HG03460 (cell line): ENCODE measurements at regions not wholly inside any gene's neighbourhood (a gene's known extent, or its start where the extent isn't known, plus 50 kb on each side); places are given as distances from the start of the nearest gene placed in this dataset.
"Not testable (repeated sequence)": the region's sequence is repeated elsewhere in the genome, so short reads cannot be mapped to it uniquely, and the experiment has no call there.

Source experiments
- ATAC-seq: cut with Tn5 transposase; IDR thresholded peaks from one replicate; pipeline ENCODE4 v1.9.1; 2021; ENCODE audit not compliant: unreplicated experiment

DNA sequence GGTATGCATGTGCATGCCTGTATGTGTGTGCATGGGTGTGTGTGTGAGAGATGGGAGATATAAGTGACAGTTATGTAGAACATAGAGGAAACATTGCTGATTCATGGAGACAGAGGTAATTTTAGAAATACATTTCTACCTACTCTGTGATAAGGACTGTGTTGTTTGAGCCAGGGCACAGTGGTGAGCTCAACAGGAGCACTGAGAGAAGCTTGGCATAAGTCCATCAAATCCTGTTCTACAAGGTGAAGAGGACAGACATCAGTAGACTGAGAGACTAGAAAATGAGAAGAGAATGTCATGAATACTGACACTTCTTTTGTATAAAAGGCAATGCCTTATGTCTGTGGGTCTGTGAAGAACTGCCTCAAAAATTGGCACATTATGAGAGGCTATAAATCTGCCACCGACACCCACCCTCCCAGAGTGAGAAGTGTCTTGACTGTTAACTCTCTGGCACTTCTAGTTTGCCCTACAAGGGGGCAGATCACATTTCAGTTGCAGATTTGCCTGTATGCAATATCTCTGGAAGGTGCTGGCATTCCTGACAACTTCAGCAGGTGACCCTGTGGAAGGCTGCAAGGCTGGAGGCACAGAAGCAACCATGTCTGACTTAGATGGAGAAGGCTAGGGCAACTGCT lies 962.3 kb upstream of the NRXN1 start:
- ATAC-seq, result no peak

GRCh38 chr2:51990684-51991083 lies 958.8 kb upstream of the NRXN1 start:
- ATAC-seq, result no peak

DNA sequence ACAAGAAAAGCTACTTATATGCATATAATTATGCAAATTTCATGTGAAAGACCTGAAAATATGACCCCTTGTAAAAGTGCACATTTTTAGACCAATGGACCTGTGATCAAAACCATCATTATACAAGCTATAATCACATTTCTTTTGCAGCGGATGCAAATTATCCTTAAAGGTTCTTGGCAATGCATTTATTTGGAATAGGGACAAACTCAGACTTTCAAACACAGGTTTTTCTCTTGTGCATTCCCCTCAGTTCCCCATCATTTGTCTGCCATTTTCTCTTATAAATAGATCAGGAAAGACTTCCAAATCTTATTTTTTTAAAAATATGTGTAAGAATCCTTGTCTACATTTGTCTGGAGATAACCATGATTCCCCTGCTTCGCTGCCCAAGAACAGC lies 954.2 kb upstream of the NRXN1 start:
- ATAC-seq, result no peak

GRCh38 chr2:51981783-51982182 lies 949.9 kb upstream of the NRXN1 start:
- ATAC-seq, result no peak

DNA sequence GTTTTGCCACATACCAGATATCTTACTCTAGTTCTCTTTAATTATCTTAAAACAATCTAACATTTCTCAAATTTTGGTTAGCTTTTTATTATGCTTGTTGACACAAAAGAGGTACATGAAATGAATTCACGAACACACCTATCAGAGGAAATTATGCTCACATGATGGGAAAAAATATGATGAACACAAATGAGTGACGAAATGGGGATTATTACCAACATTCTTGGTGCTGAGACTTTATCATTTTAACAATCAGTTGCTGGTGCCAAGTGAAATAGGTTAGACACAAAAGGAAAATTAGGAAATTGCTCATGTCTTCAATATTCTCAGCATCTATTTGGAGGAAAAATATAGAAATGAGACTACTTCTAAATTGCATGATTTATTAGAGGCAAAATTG lies 944.7 kb upstream of the NRXN1 start:
- no peak for ATAC-seq

GRCh38 chr2:51971136-51971535 lies 939.2 kb upstream of the NRXN1 start:
- no peak for ATAC-seq

GRCh38 chr2:51969347-51969746 lies 937.4 kb upstream of the NRXN1 start:
- ATAC-seq, result no peak

DNA sequence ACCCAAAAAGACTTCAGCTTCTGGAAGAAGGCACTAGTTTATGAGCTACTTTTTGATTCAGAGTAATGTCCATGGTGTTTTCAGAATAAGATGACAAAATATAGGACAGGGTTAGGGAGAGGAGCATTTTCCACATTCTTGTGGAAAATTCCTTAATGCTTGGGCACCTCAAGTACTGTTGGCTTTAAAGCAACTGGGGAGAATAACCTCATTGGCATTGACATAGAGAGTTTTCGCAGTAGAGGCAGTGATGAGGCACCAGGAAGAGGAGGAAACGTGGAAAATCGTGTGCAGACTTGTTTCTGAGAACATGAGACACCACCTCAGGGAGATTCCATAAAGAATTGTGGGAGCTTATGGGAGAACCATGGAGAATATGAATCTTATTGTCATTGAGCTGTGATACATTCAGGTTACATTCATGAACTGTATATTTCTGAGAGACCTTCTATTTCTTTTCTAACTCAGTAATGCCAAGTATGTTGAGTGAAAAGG lies 929.0 kb upstream of the NRXN1 start:
- ATAC-seq, result no peak

DNA sequence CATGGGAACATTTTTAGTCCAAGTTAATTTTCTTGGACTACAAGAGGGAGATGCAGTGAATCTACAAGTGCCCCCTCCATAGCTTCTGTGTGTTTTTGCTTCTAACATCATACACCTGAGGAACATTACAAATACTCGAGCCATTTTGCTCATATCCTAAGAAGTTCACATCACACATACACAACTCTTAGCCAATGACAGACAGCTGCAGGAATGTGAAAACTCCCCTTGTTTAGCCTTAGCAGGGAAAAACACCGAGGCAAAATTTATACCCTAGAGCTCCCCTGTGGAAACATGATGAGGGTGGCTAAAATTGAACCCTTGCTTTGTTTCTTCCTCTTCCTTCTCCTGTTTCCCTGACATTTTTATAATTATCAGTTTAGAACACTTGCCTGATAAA lies 928.3 kb upstream of the NRXN1 start:
- ATAC-seq, result no peak

DNA sequence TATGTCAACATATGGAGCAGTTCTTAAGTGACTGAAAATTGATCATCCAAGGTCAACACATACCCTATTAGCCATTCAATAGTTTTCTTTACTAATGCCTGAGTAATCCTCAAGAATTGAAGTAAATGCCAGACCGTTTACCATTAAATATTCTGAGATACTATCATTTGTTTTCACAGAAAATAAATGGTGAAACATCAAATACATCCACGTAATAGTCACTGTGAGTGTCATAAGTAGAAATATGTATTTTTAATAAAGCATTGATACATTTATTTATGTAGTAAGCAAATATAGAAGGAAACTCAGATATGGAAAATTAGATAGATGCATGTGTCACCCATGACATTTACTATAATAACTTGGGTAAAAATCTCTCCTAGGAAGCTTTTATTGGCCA lies 927.8 kb upstream of the NRXN1 start:
- no peak for ATAC-seq

GRCh38 chr2:51953931-51954330 lies 922.0 kb upstream of the NRXN1 start:
- ATAC-seq, result no peak

- ATAC-seq, result no peak
Measured at GRCh38 chr2:51921076-51921475, 889.1 kb upstream of the NRXN1 start.

DNA sequence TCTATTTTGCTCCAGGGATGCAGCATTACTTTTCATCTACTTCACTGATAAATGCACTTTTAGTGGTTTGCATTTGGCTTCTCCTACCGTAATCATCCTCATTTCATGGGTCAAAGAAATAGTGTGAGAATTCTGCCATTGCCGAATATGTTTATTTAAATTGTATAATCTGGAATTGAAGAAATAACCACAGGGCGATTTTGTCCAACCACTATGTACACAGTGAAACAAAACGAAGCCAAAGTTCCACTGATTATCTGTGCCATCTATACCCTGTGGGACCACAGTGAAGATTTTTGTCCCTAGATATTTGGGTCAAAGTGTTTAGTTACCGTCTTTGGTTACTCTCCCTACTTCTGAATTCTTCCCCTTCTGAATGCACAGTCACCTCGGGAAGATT lies 888.6 kb upstream of the NRXN1 start:
- no peak for ATAC-seq

GRCh38 chr2:51919395-51919794 lies 887.5 kb upstream of the NRXN1 start:
- ATAC-seq, result no peak

DNA sequence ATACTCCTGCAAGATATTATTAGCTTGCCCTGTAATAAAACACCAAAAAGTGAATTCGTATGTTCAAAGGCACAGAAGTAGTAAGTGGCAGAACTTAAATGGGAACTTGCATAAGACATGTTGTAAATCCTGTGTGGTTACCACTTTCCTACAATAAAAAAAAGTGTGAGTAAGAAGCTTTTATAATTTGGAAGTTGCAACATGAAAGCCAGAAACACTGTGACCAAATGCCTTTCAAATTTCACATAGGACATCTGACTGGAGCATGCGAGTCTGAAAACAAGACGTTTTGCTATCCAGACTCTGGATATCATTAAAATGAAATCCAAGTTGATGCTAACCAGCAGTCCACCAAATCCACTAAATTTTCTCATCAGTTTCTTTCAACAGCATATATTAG lies 886.2 kb upstream of the NRXN1 start:
- no peak for ATAC-seq

GRCh38 chr2:51903728-51904127 lies 871.8 kb upstream of the NRXN1 start:
- ATAC-seq, result no peak

DNA sequence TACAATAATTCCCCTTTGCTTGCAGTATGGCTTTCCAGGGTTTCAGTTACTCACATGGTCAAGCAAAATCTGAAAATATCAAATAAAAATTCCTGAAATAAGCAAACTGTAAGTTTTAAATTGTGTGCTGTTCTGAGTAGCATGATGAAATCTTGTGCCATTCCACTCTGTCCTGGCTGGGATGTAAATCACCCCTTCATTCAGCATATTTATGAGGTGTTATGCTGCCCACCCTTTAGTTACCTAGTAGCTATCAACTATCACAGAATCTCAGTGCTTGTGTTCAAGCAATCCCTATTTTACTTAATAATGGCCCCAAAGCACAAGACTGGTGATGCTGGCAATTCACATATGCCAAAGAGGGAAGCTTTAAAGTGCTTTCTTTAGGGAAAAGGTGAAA lies 867.7 kb upstream of the NRXN1 start:
- no peak for ATAC-seq

DNA sequence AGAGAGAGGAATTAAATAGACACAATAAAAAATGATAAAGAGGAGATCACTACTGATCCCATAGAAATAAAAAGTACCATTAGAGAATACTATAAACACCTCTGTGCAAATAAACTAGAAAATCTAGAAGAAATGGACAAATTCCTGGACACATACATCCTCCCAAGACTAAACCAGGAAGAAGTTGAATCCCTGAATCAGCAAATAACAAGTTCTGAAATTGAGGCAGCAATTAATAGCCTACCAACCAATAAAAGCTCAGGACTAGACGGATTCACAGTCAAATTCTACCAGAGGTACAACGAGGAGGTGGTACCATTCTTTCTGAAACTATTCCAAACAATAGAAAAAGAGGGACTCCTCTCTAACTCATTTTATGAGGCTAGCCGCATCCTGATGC lies 862.7 kb upstream of the NRXN1 start:
- ATAC-seq, result not testable (repeated sequence)

DNA sequence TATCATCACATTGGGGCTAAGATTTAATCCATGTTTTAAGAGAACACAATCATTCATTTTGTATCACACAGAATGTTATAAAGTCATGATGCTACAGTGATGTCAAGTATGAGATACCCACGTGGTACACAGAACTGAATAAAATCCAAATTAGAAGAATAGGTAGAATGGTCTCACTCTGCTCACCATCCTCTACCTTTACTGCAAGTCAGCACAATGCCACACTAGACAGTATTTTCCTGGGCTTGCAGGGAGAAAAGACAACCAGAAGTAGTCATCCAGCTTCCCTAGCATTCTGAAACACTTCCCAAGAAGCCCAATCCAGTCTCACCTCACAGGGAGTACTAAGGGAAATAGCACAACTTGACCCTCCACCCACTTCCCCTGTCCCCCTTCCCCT lies 856.2 kb upstream of the NRXN1 start:
- no peak for ATAC-seq

DNA sequence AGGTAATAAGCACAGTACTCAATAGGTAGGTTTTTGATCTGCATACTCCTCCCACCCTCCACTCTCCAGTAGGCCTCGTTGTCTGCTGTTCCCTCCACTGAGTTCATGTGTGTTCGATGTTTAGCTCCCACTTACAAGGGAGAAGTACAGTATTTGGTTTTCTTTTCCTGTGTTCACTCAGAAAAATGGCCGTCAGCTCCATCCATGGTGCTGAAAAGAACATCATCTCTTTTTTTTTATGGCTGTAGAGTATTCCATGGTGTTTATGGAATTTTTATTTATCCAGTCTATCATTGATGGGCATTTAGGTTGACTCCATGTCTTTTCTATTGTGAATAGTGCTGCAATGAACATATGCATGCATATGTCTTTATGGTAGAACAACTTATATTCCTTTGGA lies 849.7 kb upstream of the NRXN1 start:
- ATAC-seq, result no peak

GRCh38 chr2:51880153-51880552 lies 848.2 kb upstream of the NRXN1 start:
- ATAC-seq, result no peak

DNA sequence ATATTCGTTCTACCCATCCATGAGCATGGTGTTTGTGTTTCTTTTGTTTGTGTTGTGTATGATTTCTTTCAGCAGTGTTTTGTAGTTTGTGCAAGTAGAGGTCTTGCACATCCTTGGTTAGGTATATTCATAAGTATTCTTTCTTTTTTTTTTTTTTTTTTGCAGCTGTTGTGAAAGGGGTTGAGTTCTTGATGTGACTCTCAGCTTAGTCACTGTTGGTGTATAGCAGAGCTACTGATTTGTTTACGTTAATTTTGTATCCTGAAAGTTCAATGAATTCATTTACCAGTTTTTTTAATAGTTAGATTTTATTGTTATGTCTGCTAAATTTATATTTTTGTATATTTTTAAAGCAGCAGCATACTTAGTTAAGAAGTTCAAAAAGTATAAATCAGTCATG lies 834.4 kb upstream of the NRXN1 start:
- no peak for ATAC-seq

DNA sequence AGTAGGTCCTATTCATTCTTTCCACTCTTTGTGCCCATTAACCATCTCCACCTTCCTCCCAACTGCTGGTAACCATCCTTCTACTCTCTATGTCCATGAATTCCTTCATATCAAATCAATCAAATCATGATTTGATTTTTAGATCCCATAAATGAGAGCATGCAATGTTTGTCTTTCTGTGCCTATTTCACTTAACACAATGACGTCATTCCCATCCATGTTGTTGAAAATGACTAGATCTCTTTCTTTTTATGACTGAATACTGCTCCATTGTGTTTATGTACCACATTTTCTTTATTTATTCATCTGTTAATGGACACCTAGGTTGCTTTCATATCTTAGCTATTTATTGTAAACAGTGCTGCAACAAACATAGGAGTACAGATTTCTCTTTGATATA lies 827.3 kb upstream of the NRXN1 start:
- ATAC-seq, result no peak
